ENCODE measurements at regions not wholly inside any gene's neighbourhood (a gene's known extent, or its start where the extent isn't known, plus 50 kb on each side); places are given as distances from the start of the nearest gene placed in this dataset.

- TF ChIP-seq, protein P1, sequence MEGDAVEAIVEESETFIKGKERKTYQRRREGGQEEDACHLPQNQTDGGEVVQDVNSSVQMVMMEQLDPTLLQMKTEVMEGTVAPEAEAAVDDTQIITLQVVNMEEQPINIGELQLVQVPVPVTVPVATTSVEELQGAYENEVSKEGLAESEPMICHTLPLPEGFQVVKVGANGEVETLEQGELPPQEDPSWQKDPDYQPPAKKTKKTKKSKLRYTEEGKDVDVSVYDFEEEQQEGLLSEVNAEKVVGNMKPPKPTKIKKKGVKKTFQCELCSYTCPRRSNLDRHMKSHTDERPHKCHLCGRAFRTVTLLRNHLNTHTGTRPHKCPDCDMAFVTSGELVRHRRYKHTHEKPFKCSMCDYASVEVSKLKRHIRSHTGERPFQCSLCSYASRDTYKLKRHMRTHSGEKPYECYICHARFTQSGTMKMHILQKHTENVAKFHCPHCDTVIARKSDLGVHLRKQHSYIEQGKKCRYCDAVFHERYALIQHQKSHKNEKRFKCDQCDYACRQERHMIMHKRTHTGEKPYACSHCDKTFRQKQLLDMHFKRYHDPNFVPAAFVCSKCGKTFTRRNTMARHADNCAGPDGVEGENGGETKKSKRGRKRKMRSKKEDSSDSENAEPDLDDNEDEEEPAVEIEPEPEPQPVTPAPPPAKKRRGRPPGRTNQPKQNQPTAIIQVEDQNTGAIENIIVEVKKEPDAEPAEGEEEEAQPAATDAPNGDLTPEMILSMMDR (IDR thresholded peaks at IDR 0.05), result no peak
- peak; percentile 20 to 48 for TF ChIP-seq POLR2A (IDR thresholded peaks at IDR 0.05)
Observed at GRCh38 chr11:129317571-129317970, 58.1 kb upstream of the BARX2 start.

Measured in Peyer's patch (tissue), 4 donors.